Anterior cingulate cortex (tissue), 58 donors: ENCODE measurements at regions not wholly inside any gene's neighbourhood (a gene's known extent, or its start where the extent isn't known, plus 50 kb on each side); places are given as distances from the start of the nearest gene placed in this dataset.

Experiments used
- DNase-seq, 58 donors: peaks; one replicate each; lab custom pipeline; 2025; lab: John Stamatoyannopoulos, UW

GRCh38 chr11:134643115-134644012 is 231.3 kb upstream of the B3GAT1 start:
- DNase-seq: no peak

- no peak for DNase-seq
Observed at GRCh38 chr11:134642206-134642605, 230.2 kb upstream of the B3GAT1 start.

GRCh38 chr11:134640971-134641968 is 229.2 kb upstream of the B3GAT1 start:
- DNase-seq: no peak

GRCh38 chr11:134640536-134640935 is 228.5 kb upstream of the B3GAT1 start:
- DNase-seq: no peak

- DNase-seq: no peak
Observed at GRCh38 chr11:134639586-134640330, 227.7 kb upstream of the B3GAT1 start.

GRCh38 chr11:134638796-134639430 is 226.9 kb upstream of the B3GAT1 start:
- peak in 5 of 58 donors; percentile 20 to 37 (median 27) for DNase-seq

- DNase-seq: no peak
Observed at GRCh38 chr11:134637091-134638015, 225.3 kb upstream of the B3GAT1 start.

GRCh38 chr11:134636071-134636470 is 224.0 kb upstream of the B3GAT1 start:
- no peak for DNase-seq

GRCh38 chr11:134634897-134635831 is 223.1 kb upstream of the B3GAT1 start:
- DNase-seq: peak in 22 of 58 donors; percentile 7 to 51 (median 21)

GRCh38 chr11:134633276-134633675 is 221.2 kb upstream of the B3GAT1 start:
- DNase-seq: no peak

GRCh38 chr11:134632347-134633119 is 220.5 kb upstream of the B3GAT1 start:
- no peak for DNase-seq

- DNase-seq: no peak
Observed at GRCh38 chr11:134630861-134631260, 218.8 kb upstream of the B3GAT1 start.

- no peak for DNase-seq
Observed at GRCh38 chr11:134628426-134628825, 216.4 kb upstream of the B3GAT1 start.

- DNase-seq: no peak
Observed at GRCh38 chr11:134626032-134626431, 214.0 kb upstream of the B3GAT1 start.

- no peak for DNase-seq
Observed at GRCh38 chr11:134625631-134626030, 213.6 kb upstream of the B3GAT1 start.

GRCh38 chr11:134625151-134625550 is 213.1 kb upstream of the B3GAT1 start:
- no peak for DNase-seq
